Calu3 (cell line): ENCODE measurements at regions not wholly inside any gene's neighbourhood (a gene's known extent, or its start where the extent isn't known, plus 50 kb on each side); places are given as distances from the start of the nearest gene placed in this dataset.

Experiments used
- BruUV-seq: library from RNA; stranded (reverse); fragments of 400-500 nt; replicated peaks from 2 replicates; lab custom pipeline; 2021; lab: Mats Ljungman, UMichigan
- CTCF ChIA-PET: fragments of 300-600 bp; sonication (Branson Sonifier 250); formaldehyde crosslinking; loops from one replicate; lab custom pipeline; 2022; ENCODE audit warnings: antibody characterized with exemption; lab: Charles Lee
- DNase-seq: peaks from one replicate; pipeline ENCODE4 v3.0.0; 2022
- H3K27ac Mint-ChIP-seq: one replicate; pipeline ENCODE4 v1.8.0; 2022; ENCODE audit warnings: mixed read lengths; ENCODE audit not compliant: unreplicated experiment
- H3K27me3 Mint-ChIP-seq: one replicate; pipeline ENCODE4 v1.8.0; 2022; ENCODE audit warnings: mixed read lengths; ENCODE audit not compliant: unreplicated experiment
- H3K36me3 Mint-ChIP-seq: one replicate; pipeline ENCODE4 v1.8.0; 2022; ENCODE audit warnings: mild to moderate bottlenecking, moderate library complexity, mixed read lengths; ENCODE audit not compliant: insufficient read depth, unreplicated experiment
- H3K4me1 Mint-ChIP-seq: one replicate; pipeline ENCODE4 v1.8.0; 2022; ENCODE audit warnings: mild to moderate bottlenecking, low read depth, mixed read lengths; ENCODE audit not compliant: unreplicated experiment
- H3K4me3 Mint-ChIP-seq: one replicate; pipeline ENCODE4 v1.8.0; 2022; ENCODE audit warnings: mild to moderate bottlenecking, low read depth, moderate library complexity, mixed read lengths; ENCODE audit not compliant: unreplicated experiment
- H3K9me3 Mint-ChIP-seq: one replicate; pipeline ENCODE4 v1.8.0; 2022; ENCODE audit warnings: low read depth, mixed read lengths; ENCODE audit not compliant: unreplicated experiment
- intact Hi-C: fragments of 100-400 bp; cut with micrococcal nuclease; formaldehyde crosslinking; loops from one replicate; pipeline ENCODE4 v1.10.0; 2022; ENCODE audit not compliant: unreplicated experiment
- TF ChIP-seq, protein P1 (sequence below): fragments of 200-600 bp; IDR thresholded peaks from one replicate; pipeline ENCODE4 v1.8.0; 2022; ENCODE audit warnings: antibody characterized with exemption; ENCODE audit not compliant: unreplicated experiment

DNA sequence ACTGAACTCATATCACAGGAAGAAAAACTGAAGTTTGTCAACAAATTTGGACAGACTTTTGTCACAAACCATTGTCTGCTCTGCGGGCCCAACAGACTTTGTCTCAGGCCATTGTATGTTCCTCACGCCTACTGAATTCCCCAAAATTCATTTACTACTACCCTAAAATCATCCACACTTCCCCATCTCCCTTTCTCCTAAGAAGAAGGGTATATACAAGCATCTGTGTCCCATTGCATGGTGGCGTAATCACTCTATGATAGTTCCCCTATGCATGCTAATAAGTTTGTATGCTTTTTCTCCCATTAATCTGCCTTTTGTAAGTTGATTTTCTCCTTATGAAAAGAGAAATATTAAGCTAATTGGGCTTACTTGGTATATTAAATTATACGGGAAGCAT is 54.9 kb upstream of the ATF3 start:
- no peak for DNase-seq
- BruUV-seq = no TSS peak
- H3K36me3 Mint-ChIP-seq = peaks cover 8% of the 10 kb centered on the region
- peaks cover 10% of the 10 kb centered on the region for H3K4me1 Mint-ChIP-seq
- intact Hi-C loops = no loop called here
- CTCF ChIA-PET = no interaction called here
- no peaks in the 10 kb centered on the region for H3K27me3 Mint-ChIP-seq
- H3K4me3 Mint-ChIP-seq = no peak overlapping the region
- TF ChIP-seq, protein P1, sequence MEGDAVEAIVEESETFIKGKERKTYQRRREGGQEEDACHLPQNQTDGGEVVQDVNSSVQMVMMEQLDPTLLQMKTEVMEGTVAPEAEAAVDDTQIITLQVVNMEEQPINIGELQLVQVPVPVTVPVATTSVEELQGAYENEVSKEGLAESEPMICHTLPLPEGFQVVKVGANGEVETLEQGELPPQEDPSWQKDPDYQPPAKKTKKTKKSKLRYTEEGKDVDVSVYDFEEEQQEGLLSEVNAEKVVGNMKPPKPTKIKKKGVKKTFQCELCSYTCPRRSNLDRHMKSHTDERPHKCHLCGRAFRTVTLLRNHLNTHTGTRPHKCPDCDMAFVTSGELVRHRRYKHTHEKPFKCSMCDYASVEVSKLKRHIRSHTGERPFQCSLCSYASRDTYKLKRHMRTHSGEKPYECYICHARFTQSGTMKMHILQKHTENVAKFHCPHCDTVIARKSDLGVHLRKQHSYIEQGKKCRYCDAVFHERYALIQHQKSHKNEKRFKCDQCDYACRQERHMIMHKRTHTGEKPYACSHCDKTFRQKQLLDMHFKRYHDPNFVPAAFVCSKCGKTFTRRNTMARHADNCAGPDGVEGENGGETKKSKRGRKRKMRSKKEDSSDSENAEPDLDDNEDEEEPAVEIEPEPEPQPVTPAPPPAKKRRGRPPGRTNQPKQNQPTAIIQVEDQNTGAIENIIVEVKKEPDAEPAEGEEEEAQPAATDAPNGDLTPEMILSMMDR = no peak
- no peaks in the 10 kb centered on the region for H3K9me3 Mint-ChIP-seq
- no peak overlapping the region for H3K27ac Mint-ChIP-seq

DNA sequence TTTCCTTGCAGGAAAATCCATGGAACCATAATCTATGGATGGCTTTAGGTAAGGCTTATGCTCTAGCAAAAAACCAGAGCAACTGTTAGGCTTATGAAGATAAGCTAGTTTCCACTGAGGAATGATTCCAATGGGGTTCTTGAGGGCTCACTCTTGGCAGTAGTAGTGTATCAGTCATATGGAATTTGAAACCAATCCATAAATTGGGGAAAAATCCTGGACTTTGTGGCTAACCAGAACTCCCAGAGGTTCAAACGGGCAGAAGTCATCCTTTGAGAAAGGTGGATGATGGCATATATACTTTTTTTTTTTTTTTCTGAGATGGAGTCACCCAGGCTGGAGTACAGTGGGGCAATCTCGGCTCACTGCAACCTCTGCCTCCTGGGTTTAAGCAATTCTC is 54.2 kb upstream of the ATF3 start:
- CTCF ChIA-PET = interaction anchor here (0.5 kb wide), 1 partner anchor 503 kb away, joined by 6 read pairs; no protein-coding TSS in a partner anchor
- Mint-ChIP-seq H3K4me1 (peaks cover 17% of the 10 kb centered on the region), H3K36me3 (peaks cover 15% of the 10 kb centered on the region), H3K4me3 (no peak overlapping the region), H3K27ac (no peak overlapping the region), H3K27me3 (no peaks in the 10 kb centered on the region), H3K9me3 (no peaks in the 10 kb centered on the region)
- BruUV-seq = no TSS peak
- intact Hi-C loops = no loop called here
- DNase-seq = no peak
- TF ChIP-seq, protein P1 = no peak

- peaks cover 17% of the 10 kb centered on the region for H3K36me3 Mint-ChIP-seq
- H3K27me3 Mint-ChIP-seq = no peaks in the 10 kb centered on the region
- no peak overlapping the region for H3K4me3 Mint-ChIP-seq
- H3K27ac Mint-ChIP-seq = no peak overlapping the region
- TF ChIP-seq, protein P1 = no peak
- CTCF ChIA-PET = no interaction called here
- H3K4me1 Mint-ChIP-seq = peaks cover 18% of the 10 kb centered on the region
- no TSS peak for BruUV-seq
- DNase-seq = no peak
- intact Hi-C loops = no loop called here
- no peaks in the 10 kb centered on the region for H3K9me3 Mint-ChIP-seq
Observed at GRCh38 chr1:212555426-212555825, 53.1 kb upstream of the ATF3 start.

- H3K27me3 Mint-ChIP-seq = no peaks in the 10 kb centered on the region
- H3K4me3 Mint-ChIP-seq = no peak overlapping the region
- CTCF ChIA-PET = no interaction called here
- H3K36me3 Mint-ChIP-seq = peaks cover 17% of the 10 kb centered on the region
- intact Hi-C loops = no loop called here
- DNase-seq = no peak
- peak overlapping the region; percentile 95 for H3K27ac Mint-ChIP-seq
- TF ChIP-seq, protein P1 = no peak
- H3K4me1 Mint-ChIP-seq = peaks cover 31% of the 10 kb centered on the region
- no peaks in the 10 kb centered on the region for H3K9me3 Mint-ChIP-seq
- BruUV-seq = no TSS peak
Observed at GRCh38 chr1:212556822-212557549, 51.6 kb upstream of the ATF3 start.
